ENCODE measurements at regions not wholly inside any gene's neighbourhood (a gene's known extent, or its start where the extent isn't known, plus 50 kb on each side); places are given as distances from the start of the nearest gene placed in this dataset.

- no peak for DNase-seq (ENCODE audit: low read depth)
- no peak for TF ChIP-seq POLR2A (IDR thresholded peaks at IDR 0.05; ENCODE audit: extremely low read depth, insufficient read length)
- no peak for TF ChIP-seq CTCF (IDR thresholded peaks at IDR 0.05; ENCODE audit: low read depth, low read length)
- TF ChIP-seq MYC (IDR thresholded peaks at IDR 0.05; ENCODE audit: low read depth, low read length) = no peak
- TF ChIP-seq MAX (IDR thresholded peaks at IDR 0.05; ENCODE audit: low read depth, low read length) = no peak
- no peak overlapping the region for H3K4me3 ChIP-seq (ENCODE audit: low read depth, low read length)
Observed at GRCh38 chr2:118565301-118565700, 282.1 kb downstream of the EN1 start.

- no peak overlapping the region for H3K4me3 ChIP-seq (ENCODE audit: low read depth, low read length)
- TF ChIP-seq POLR2A (IDR thresholded peaks at IDR 0.05; ENCODE audit: extremely low read depth, insufficient read length) (no peak), MYC (IDR thresholded peaks at IDR 0.05; ENCODE audit: low read depth, low read length) (no peak), CTCF (IDR thresholded peaks at IDR 0.05; ENCODE audit: low read depth, low read length) (no peak), MAX (IDR thresholded peaks at IDR 0.05; ENCODE audit: low read depth, low read length) (no peak)
- no peak for DNase-seq (ENCODE audit: low read depth)
Observed at GRCh38 chr2:118562144-118562543, 285.3 kb downstream of the EN1 start.

GRCh38 chr2:118558846-118559245, 288.6 kb downstream of the EN1 start:
- TF ChIP-seq MYC (IDR thresholded peaks at IDR 0.05; ENCODE audit: low read depth, low read length) (no peak), POLR2A (IDR thresholded peaks at IDR 0.05; ENCODE audit: extremely low read depth, insufficient read length) (no peak), MAX (IDR thresholded peaks at IDR 0.05; ENCODE audit: low read depth, low read length) (no peak), CTCF (IDR thresholded peaks at IDR 0.05; ENCODE audit: low read depth, low read length) (no peak)
- DNase-seq (ENCODE audit: low read depth) = no peak
- no peak overlapping the region for H3K4me3 ChIP-seq (ENCODE audit: low read depth, low read length)

GRCh38 chr2:118557791-118558190, 289.7 kb downstream of the EN1 start:
- DNase-seq (ENCODE audit: low read depth) = no peak
- H3K4me3 ChIP-seq (ENCODE audit: low read depth, low read length) = no peak overlapping the region
- TF ChIP-seq CTCF (IDR thresholded peaks at IDR 0.05; ENCODE audit: low read depth, low read length) (no peak), MAX (IDR thresholded peaks at IDR 0.05; ENCODE audit: low read depth, low read length) (no peak), POLR2A (IDR thresholded peaks at IDR 0.05; ENCODE audit: extremely low read depth, insufficient read length) (no peak), MYC (IDR thresholded peaks at IDR 0.05; ENCODE audit: low read depth, low read length) (no peak)

- no peak for TF ChIP-seq MAX (IDR thresholded peaks at IDR 0.05; ENCODE audit: low read depth, low read length)
- TF ChIP-seq POLR2A (IDR thresholded peaks at IDR 0.05; ENCODE audit: extremely low read depth, insufficient read length) = no peak
- TF ChIP-seq CTCF (IDR thresholded peaks at IDR 0.05; ENCODE audit: low read depth, low read length) = no peak
- TF ChIP-seq MYC (IDR thresholded peaks at IDR 0.05; ENCODE audit: low read depth, low read length) = no peak
- DNase-seq (ENCODE audit: low read depth) = no peak
- no peak overlapping the region for H3K4me3 ChIP-seq (ENCODE audit: low read depth, low read length)
Observed at GRCh38 chr2:118557016-118557415, 290.4 kb downstream of the EN1 start.

- H3K4me3 ChIP-seq (ENCODE audit: low read depth, low read length) = no peak overlapping the region
- TF ChIP-seq CTCF (IDR thresholded peaks at IDR 0.05; ENCODE audit: low read depth, low read length) = no peak
- no peak for TF ChIP-seq MAX (IDR thresholded peaks at IDR 0.05; ENCODE audit: low read depth, low read length)
- no peak for TF ChIP-seq POLR2A (IDR thresholded peaks at IDR 0.05; ENCODE audit: extremely low read depth, insufficient read length)
- no peak for TF ChIP-seq MYC (IDR thresholded peaks at IDR 0.05; ENCODE audit: low read depth, low read length)
- no peak for DNase-seq (ENCODE audit: low read depth)
Observed at GRCh38 chr2:118554616-118555015, 292.8 kb downstream of the EN1 start.
